RWPE1 (cell line): ENCODE measurements at regions not wholly inside any gene's neighbourhood (a gene's known extent, or its start where the extent isn't known, plus 50 kb on each side); places are given as distances from the start of the nearest gene placed in this dataset.
A peak's percentile ranks its signal among the peaks of the same experiment; 100 is the strongest.

Experiments
- CTCF ChIA-PET: fragments of 350-600 bp; sonication (Branson Sonifier 250); formaldehyde crosslinking; extraction: SDS; loops from one replicate; lab custom pipeline; 2021; lab: Yijun Ruan, JAX
- POLR2A ChIA-PET: fragments of 400-600 bp; formaldehyde crosslinking; extraction: SDS; loops from one replicate; lab custom pipeline; 2020; ENCODE audit warnings: antibody characterized with exemption; ENCODE audit not compliant: low non-redundant PET; lab: Yijun Ruan, JAX
- DNase-seq: peaks from one replicate; pipeline ENCODE4 v3.0.0; 2012; ENCODE audit warnings: low spot score
- H3K27ac ChIP-seq: fragments of 450-650 bp; 2 replicates; pipeline ENCODE4 v1.5.1; 2017
- CTCF ChIP-seq: fragments of 450-650 bp; conservative IDR thresholded peaks from 2 replicates; pipeline ENCODE4 v1.5.1; 2017; ENCODE audit warnings: low read depth, mild to moderate bottlenecking

- ChIA-PET CTCF (no interaction called here), POLR2A (no interaction called here)
- no peak for DNase-seq
- no peak for TF ChIP-seq CTCF
- H3K27ac ChIP-seq = no peak overlapping the region
Measured at GRCh38 chr5:124102486-124102885, 590.5 kb downstream of the CSNK1G3 start.

GRCh38 chr5:124093658-124094057 lies 581.7 kb downstream of the CSNK1G3 start:
- ChIA-PET CTCF (no interaction called here), POLR2A (no interaction called here)
- no peak for DNase-seq
- no peak for TF ChIP-seq CTCF
- no peak overlapping the region for H3K27ac ChIP-seq

GRCh38 chr5:124090115-124090514 lies 578.1 kb downstream of the CSNK1G3 start:
- CTCF ChIA-PET = no interaction called here
- no peak for TF ChIP-seq CTCF
- H3K27ac ChIP-seq = no peak overlapping the region
- no peak for DNase-seq
- POLR2A ChIA-PET = no interaction called here

GRCh38 chr5:124089578-124089977 lies 577.6 kb downstream of the CSNK1G3 start:
- CTCF ChIA-PET = no interaction called here
- H3K27ac ChIP-seq = no peak overlapping the region
- no peak for DNase-seq
- no peak for TF ChIP-seq CTCF
- POLR2A ChIA-PET = no interaction called here

GRCh38 chr5:124088289-124089032 lies 576.5 kb downstream of the CSNK1G3 start:
- no peak for TF ChIP-seq CTCF
- ChIA-PET CTCF (no interaction called here), POLR2A (no interaction called here)
- H3K27ac ChIP-seq = no peak overlapping the region
- DNase-seq = no peak

- ChIA-PET POLR2A (no interaction called here), CTCF (no interaction called here)
- no peak overlapping the region for H3K27ac ChIP-seq
- no peak for DNase-seq
- TF ChIP-seq CTCF = no peak
Measured at GRCh38 chr5:124087752-124088151, 575.8 kb downstream of the CSNK1G3 start.

GRCh38 chr5:124080256-124080655 lies 568.3 kb downstream of the CSNK1G3 start:
- no peak overlapping the region for H3K27ac ChIP-seq
- ChIA-PET CTCF (no interaction called here), POLR2A (no interaction called here)
- no peak for TF ChIP-seq CTCF
- DNase-seq = peak; percentile 64
